Stimulated activated CD8-positive, alpha-beta memory T cell treated with anti-CD3 and anti-CD28 coated beads, Interleukin-4, amount 100 ng/mL, for 4 hours (primary cell): ENCODE measurements at regions not wholly inside any gene's neighbourhood (a gene's known extent, or its start where the extent isn't known, plus 50 kb on each side); places are given as distances from the start of the nearest gene placed in this dataset.
"Not testable (repeated sequence)": the region's sequence is repeated elsewhere in the genome, so short reads cannot be mapped to it uniquely, and the experiment has no call there.

Experiments
- DNase-seq, 2 donors: peaks; one replicate each; pipeline ENCODE4 v3.0.0-alpha.2; 2020; ENCODE audit warnings: low read depth in 2 of 2, low spot score in 1 of 2

DNA sequence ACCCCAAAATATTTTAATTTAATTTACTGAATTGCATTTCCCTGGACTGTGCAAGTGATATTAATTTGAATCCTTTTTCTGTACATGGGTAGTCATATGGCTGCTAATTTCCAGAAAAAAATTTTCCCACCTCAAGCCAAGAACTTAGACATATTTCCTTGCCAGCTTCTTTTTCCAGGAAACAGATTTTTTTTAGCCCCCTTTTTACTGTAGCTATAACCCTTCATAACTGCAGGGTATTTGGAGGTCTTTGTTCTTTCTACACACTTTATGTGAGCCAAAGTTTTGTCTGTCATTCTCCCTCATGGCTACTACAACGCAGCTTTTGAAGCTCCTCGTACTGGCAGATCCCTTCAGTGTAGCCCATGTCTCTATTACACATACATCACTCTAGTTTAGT is 261.2 kb upstream of the PIK3R1 start:
- no peak for DNase-seq

DNA sequence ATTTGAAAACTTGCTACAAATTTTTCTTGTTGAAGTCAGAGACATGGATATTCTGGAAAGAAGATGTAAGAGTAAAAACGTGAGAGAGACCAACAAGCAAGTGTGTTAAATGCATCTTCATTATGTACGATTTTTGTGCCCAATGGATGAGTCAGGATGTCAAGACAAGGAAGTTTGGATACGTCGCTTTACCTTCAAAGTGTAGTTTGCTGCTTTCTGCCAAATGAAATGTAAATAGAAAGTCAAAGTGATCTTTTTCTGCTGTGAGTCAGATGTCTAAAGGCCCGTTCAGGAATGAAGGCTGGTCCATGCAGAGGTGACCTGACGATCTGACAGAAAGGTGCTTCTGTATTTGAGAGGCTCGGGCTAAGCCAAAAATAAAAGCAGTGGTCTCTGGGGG is 273.1 kb upstream of the PIK3R1 start:
- DNase-seq, result no peak

DNA sequence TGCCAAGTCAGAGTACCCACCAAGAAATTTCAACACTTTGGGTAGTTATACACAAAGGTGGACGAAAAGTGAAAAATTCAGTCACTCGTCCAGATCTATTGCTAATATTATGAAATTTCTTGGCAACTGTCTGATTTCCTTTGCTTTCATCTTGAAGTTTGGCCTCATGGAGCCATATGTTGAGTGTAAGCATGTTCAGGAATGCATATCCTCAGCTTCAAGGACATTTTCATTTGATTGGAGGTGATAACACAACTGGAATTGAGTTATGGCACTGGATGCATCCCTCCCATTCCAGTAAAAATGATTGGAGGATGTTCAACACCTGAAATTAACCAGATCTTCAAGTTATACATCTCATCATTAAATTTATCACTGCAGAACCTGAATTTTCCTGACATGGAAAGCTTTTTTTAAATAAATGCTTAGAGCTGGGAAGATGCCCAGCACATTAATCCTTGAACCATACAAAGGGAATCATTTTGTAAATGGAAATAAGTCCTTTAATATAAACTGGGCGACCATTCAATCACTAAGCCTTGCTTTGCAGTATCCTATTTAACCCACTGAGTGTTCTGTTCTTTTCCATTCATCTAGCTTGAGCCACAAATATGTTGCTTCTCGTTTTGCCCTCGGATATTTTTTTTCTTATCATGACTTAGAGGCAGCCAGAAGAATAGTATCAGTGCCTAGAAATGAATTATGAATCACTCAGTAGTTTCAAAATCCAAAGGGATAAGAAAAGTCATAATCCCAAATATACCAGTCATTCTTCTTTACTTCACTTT is 273.7 kb upstream of the PIK3R1 start:
- no peak for DNase-seq

DNA sequence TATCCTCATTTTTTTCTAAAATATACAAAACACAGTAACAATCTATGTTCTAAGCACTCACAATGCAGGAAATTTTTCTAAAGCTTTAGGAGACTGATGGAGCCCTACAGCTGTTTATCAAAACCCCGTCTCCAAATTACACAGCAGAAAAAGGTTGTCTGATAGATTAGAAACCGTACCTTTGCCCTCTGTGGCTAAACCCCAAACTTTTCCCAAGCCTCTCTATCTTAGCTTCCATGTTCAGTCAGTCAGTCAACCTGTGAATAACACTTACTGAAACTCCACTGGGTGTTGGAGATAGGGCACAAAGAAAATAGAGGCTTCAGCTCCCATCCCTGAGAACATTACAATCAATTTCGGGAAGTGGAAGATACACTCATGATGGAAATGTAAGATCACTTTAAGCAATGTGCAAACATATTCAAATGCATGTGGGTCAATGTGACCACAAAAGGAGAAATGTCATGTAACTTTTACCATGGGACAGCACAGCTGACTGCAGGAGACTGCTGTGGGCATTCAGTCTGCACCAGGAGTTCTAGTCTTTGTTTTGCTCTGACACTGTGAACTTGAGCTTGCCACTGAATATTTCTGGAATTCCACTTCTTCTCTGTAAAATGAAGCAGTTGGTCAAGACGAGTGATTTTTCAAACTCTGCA is 279.5 kb upstream of the PIK3R1 start:
- DNase-seq, result no peak

DNA sequence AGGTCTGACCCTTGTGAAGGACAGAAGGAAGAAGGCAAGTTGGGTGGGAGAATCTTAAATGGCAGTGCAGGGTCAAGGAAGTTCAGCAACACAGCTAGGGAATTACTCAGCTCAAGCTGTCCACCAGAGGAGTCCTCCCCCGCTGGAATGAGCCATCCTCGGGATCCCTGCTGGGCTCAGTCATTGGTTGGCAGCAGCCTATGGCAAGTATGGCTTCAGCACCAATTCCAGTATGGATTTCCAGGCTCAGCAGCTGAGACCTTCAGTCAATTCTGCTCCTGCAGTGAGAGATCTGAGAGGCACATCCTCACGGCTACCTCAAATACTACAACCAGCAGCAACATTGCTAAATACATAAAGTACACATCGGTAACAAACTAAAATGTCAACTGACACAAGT is 280.6 kb upstream of the PIK3R1 start:
- DNase-seq, result no peak

DNA sequence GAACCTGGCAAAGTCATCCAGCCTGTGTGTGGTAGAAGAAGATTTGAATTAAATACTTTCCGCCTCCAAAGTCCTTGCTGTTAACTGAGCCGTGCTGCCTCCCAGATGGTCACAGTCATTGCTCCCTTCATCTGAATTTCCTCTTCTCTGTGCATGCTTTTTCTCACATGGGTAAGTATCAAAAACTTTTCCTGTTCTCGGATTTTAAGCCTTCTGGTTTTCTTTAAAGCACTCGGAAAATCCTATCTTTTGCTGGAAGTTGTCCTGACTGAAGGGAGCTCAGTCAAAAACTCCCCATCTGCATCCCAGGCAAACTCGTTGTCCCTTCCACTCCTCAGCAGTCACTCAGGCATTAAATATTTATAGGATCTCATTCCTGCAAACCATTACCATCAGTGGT is 290.0 kb upstream of the PIK3R1 start:
- no peak for DNase-seq

DNA sequence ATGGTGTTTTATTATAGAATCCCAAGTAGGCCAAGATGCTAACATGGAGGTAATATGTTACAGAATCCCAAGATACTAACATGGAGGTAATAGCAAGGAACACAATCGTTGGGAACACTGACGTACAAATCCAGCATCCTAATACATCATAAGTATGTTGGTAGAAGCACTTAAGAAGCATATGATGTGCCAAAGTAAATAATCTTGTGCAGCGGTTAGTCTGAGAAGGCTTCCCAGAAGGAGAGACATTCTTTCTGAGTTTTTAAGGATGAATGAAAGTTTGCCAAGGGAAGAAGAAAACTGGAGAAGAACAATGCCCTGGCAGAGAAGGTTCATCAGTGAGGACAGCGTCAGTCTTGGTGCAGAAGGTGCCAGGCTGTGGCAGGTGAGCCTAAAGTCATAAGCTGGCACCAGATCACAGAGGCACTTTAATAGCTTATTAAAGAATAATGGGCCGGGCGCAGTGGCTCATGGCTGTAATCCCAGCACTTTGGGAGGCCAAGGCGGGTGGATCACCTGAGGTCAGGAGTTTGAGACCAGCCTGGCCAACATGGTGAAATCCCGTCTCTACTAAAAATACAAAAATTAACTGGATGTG is 294.5 kb upstream of the PIK3R1 start:
- DNase-seq, result no peak

DNA sequence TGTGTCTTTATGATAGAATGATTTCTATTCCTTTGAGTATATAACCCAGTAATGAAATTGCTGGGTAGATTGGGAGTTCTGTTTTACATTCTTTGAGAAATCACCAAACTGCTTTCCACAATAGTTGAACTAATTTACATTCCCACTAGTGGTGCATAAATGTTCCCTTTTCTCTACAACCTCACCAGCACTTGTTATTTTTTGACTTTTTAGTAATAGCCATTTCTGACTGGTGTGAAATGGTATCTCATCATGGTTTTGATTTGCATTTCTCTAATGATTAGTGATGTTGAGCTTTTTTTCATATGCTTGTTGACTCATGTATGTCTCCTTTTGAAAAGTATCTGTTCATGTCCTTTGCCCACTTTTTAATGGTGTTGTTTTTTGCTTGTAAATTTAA is 296.0 kb upstream of the PIK3R1 start:
- not testable (repeated sequence) for DNase-seq

DNA sequence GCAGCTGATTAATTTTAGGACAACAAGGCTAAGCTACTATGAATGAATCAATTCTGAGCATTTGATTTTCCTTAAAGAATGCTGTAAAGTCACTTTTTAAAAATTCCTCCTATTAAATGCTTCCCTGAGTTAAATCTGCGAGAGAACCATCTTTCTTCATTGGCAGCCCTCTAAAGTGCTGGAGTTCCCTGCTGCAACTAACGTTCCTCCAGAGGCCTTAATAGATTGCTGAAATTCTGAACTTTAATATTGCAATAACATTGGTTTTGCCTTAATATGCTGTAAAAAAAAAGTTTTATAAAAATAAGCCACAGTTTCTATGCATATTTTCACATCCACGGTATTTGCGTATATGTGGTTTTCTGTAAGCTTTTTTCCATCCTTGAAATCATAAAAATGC is 298.0 kb upstream of the PIK3R1 start:
- DNase-seq, result no peak

DNA sequence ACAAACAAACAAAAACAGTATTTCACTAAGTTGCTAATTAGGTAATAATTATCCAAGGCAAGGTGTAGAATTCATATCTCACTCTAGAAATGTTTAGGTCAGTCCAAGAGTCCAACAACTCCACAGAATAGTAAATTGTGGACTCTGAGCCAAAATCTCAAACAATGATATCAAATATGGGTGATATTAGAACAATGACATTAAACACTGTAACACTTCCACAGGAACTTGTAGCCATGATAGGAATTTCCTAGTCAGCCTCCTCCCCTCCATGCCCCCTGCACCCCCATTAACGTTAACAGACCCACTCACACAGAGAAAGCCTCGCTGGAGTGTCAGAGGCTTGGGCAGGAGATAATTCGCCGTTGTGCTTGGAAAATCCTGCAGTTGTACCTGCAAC is 305.0 kb upstream of the PIK3R1 start:
- DNase-seq, result no peak

DNA sequence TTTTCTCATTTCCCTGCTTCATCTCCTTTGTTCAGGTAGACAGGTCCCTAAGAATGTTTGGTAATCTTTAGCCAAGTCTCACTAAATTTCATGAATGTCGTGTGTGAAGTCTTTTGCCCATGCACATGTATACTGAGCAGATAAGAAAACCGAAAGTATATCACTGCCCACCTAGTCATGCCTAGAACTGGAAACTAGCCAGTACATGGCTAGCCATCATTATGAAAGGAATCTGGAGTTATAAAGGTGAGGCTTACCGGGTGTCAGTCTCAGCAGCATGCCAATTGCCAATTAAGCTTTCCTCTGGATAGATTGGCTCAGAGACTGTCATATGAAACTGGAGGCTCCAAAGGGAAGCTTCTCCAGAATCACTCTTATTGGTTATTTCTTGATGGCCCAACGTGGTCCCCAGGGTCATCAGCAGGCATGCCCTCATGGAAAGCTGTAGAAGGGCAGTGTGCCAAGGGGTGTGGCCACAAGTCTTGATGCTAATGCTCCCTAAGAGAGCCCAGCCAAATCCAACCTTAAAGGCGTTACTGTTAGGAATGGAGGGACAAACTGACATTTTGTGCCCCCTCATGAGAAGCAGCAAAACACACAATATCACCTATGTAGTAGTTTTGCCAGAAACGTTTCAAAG is 307.3 kb upstream of the PIK3R1 start:
- DNase-seq, result no peak

DNA sequence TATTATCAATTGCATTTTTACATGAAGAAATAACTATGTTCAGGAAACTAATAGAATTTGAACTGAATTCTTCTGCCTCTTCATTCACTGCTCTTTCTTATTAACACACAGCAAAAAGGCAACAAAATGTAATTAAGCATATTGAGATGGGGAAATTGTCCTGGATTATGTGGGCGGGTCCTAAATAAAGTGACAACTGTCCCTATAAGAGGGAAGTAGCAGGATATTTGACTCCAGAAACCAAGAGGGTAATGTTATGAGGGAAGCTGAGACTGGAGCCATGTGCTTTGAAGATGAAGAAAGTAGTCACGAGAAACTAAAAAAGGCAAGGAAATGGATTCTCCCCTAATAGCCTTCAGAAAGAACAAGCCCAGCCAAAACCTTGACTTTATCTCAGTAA is 311.2 kb upstream of the PIK3R1 start:
- DNase-seq, result no peak

DNA sequence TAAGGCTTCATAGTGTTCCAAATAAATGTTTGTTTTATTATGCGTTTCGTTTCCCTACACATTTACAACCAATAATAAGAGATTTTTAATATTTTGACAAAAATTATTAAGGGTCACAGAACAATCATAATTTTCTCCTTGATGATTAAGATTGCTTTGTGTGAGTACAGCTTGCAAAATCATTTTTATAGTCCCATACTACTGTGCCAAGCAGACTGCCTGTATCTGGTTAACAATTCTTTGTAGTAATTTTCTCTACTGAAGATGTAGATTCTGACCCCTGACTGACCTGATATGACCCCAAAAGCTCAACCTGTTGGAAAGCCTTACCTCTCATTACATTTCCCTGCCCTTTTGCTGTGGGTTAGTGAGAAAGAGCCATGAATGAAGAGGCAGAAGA is 311.9 kb upstream of the PIK3R1 start:
- no peak for DNase-seq

DNA sequence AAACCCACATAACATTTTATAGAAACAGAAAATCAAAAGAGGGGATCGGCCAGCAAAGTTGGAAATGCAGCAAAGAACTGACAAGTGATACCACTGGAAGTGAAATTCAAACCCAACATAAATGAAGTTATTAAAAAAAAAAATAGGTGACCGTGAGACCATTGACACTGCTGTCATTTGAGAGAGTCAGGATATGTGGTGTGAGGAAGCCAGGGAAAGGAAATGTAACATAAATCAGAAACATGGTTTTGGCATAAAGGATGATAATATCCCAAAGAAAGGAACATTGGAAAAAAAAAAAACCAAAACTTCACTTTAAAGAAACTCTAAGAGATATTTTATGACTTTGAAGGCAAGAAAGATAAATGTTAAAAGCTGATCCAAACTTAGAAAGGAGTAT is 312.4 kb upstream of the PIK3R1 start:
- DNase-seq, result no peak

DNA sequence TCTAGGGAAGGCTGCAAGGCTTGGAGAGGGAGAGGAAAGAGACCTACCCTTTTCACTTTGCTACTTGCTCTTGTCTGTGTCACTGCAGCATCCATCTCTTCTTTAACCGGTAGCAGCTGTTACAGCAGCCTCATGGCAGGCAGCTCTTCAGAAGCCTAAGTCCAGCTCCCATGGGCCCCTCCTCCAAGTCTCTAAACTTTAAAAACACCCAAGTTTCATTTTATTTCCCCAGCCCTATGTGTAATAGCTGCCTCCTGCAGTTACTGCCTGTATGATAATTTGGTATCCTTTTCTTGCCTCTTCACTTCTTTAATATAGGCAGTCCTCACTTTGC is 313.1 kb upstream of the PIK3R1 start:
- DNase-seq, result no peak

DNA sequence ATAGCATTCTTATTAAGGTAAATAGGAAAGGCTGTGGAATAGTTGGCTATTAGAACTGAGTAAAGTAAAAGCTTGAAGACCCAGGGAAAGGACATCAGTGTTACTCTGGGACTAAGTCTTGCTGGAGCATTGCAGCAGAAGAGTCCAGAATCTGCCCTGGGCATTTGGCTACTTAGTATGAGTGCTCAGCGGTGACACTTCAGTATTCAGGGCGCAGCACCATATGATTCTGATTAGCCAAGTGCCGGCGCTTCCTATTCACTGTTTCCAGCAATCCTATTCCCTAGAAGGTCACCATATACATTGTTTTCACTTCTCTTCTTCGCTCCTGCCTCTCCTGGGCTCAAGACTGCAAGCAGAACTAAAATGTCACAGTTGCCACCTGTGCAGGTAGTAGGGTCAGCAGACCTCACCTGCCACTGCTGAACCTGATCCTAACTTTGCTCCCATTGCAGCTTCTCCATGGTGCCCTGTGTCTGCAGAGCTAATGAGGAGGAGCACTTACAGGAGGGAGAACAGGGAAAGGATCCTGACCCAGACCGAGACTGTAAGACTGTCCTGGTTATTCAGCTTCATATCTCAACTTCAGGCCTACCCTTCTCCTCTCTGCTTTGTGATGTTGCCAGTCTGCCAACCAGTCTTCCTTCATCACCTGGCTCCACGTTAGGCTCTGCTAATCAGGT is 313.6 kb upstream of the PIK3R1 start:
- DNase-seq, result no peak

DNA sequence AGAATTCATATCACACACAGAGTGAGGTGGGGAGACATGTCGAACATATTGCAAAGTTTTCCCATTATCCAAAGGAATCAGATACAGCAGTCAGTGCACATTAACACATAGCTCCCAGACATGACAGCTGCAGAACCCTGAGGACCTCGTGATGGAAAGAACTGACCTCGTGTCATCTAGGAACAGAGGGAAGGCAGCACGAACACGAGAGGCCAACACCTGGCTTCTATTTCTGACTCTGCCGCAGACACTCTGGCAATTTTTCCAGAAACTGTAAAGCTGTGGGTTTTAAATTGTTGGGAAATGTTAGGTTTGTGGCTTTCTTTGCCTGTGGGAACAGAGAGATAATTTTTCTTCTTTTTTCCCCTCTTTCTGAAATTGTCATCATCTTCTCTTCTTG is 315.0 kb upstream of the PIK3R1 start:
- DNase-seq, result no peak

DNA sequence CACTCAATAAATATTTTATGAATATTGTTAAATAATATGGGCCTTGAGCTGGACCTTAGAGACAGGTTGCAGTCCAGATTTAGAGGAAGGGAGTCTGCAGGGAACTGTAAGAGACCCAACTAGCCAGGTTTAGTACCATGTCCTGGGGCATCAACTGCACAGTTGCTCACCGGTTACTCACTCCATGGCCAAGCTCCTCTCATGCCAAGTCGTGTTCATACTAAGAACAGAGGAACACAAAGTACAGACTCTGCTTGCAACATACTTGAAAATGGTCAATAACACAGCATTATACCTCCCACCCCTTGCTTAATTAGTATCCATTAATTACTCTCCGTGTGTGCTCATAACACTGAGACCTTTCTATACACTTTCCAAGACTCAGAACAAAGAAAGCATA is 317.6 kb upstream of the PIK3R1 start:
- no peak for DNase-seq

DNA sequence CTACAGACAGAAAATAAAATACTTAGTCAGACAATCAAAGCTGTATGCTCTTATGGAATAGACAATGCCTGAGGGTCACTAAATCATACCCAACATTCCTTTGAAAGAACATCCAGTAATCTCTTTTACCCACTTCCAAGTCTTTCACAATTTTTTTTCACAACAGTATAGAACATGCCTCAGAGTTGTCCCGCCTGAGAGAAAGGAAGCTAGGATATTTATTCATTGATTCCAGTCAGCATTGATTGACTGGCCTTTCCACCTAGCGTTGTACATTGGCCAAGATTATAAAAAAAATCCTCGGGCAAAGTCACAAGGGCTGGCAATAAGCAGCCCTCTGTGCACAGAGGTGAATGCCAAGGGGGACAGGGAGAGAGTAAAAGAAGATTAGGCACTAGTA is 318.1 kb upstream of the PIK3R1 start:
- DNase-seq, result no peak

DNA sequence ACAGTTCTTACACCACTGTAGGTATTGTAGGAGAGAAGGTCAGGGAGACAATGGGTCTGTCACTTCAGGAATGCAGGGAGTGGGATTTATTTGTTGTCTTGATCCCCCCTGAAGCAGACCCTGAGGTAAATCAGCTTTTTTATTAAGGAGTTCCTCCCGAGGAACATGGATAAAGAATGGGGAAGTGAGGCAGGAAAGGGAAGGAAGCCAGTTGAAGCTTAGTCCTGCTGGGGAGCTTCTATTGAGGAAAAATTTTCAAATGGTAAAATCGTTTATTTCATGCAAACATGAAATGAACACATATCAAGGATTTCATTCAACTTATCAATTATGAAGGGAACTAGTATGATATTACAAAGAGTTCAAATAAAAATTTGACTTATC is 318.6 kb upstream of the PIK3R1 start:
- no peak for DNase-seq

DNA sequence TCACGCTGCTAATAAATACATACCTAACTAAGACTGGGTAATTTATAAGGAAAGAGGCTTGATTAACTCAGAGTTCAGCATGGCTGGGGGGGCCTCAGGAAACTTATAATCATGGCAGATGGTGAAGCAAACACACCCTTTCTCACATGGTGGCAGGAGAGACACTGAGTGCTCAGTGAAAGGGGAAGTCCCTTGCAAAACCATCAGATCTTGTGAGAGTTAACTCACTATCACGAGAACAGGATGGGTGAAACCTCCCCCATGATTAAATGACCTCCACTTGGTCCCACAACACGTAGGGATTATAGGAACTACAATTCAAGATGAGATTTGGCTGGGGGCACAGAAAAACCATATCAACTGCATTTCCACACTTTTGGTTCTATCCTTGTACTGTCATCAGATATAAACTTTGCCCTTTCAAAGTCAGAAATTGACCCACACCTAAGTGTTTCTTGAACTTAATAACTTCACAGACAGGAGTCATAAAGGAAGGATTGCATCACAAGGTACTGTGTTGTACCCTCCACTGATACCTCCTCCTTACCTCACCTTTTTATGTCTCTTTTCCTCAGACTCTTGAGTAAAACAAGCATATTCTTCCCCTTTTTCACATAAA is 319.1 kb upstream of the PIK3R1 start:
- DNase-seq, result no peak
